22Rv1 (cell line): ENCODE measurements at regions not wholly inside any gene's neighbourhood (a gene's known extent, or its start where the extent isn't known, plus 50 kb on each side); places are given as distances from the start of the nearest gene placed in this dataset.

ENCODE experiments used
- CTCF ChIP-seq: fragments of 450-650 bp; IDR thresholded peaks from 2 replicates; pipeline ENCODE4 v1.5.1; 2017; ENCODE audit warnings: mild to moderate bottlenecking
- ZFX ChIP-seq: fragments of 450-650 bp; IDR thresholded peaks from 2 replicates; pipeline ENCODE4 v1.6.1; 2017; ENCODE audit warnings: antibody characterized with exemption, borderline replicate concordance

GRCh38 chr22:27231266-27231665, 570.3 kb downstream of the MN1 start:
- TF ChIP-seq CTCF: no peak
- TF ChIP-seq ZFX: no peak
